CD4-positive, alpha-beta T cell treated with Interleukin-6 for 4 hours (primary cell): ENCODE measurements at regions not wholly inside any gene's neighbourhood (a gene's known extent, or its start where the extent isn't known, plus 50 kb on each side); places are given as distances from the start of the nearest gene placed in this dataset.

Experiments used
- DNase-seq: peaks from one replicate; pipeline ENCODE4 v3.0.0-alpha.2; 2020; ENCODE audit warnings: mixed read lengths

DNA sequence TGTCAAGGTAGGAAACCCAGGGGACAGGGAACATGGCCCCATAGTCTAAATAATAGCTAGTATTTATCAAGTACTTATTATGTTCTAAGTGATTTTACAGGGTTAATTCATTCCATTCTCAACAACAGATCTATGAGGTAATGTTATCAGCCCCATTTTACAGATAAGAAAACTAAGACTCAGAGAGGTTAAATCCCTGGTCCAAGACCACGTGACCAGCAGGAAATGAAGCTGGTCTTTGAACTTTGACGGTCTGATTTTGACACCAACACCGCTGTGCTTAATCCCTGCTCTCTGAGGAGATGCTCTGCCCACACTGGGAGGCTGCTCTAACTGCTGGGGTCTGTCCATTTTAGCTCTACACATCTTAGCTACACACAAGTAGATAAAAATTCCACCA is 253.5 kb downstream of the SPTSSA start:
- no peak for DNase-seq

DNA sequence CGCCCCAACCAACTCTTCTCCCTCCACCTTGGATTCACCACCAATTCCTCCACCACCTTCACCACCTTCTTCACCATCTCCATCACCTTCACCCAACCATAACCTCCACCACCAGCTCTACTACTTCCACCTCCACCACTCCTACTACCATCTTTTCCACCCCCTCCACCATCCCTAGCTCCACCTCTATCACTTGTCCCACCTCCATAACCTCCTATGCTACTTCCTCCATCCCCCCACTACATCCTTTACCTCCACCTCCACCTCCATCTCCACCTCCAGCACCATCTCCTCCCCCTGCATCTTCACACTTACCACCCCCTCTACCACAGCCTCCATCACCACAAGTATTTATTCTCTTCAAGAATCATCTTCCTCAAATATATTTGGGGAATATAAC is 254.9 kb upstream of the EGLN3 start:
- DNase-seq, result no peak

- DNase-seq, result no peak
Measured at GRCh38 chr14:34204774-34205173, 253.9 kb upstream of the EGLN3 start.

GRCh38 chr14:34203251-34203722 is 252.4 kb upstream of the EGLN3 start:
- DNase-seq, result no peak

GRCh38 chr14:34201909-34202637 is 251.2 kb upstream of the EGLN3 start:
- DNase-seq, result no peak

DNA sequence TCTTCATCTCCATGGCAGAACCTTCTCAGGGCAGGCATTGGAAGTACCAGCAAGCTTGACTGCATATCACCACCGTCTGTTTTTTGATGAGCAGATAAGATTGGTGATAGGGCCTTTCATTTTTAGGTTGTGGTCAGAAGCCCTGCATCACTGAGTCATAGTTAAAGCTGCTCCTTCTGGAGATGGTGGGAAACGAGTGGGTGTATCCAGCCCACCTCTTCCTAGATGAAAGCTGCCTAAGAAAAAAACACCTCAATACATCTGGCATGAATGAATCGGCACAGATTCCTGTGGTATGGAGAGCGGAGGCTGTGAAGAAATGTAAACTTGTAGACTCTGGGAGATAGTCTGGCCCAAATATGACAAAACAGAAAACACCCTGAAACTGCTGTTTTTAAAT is 248.7 kb upstream of the EGLN3 start:
- DNase-seq, result no peak

- no peak for DNase-seq
Measured at GRCh38 chr14:34198096-34198495, 247.2 kb upstream of the EGLN3 start.

DNA sequence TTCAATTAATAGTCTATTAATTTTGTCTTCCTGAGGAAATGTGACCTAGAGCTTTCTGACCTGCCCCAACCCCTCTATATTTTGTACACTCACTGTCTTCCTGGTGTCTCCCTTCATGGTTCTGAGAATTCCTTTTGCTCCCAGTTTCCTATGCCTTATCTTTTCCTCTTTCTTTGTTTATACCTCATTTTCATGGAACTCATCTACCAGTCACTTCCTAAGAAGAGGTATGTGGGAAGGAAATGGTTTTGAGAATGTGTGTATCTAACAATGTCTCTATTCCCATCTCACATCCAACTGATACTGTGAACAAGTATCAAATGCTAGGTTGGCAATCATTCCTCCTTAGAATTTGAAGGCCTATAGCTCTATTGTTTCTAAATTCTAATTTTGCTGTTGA is 245.1 kb upstream of the EGLN3 start:
- no peak for DNase-seq

- no peak for DNase-seq
Measured at GRCh38 chr14:34190717-34191116, 239.8 kb upstream of the EGLN3 start.

- DNase-seq, result no peak
Measured at GRCh38 chr14:34189866-34190265, 239.0 kb upstream of the EGLN3 start.

DNA sequence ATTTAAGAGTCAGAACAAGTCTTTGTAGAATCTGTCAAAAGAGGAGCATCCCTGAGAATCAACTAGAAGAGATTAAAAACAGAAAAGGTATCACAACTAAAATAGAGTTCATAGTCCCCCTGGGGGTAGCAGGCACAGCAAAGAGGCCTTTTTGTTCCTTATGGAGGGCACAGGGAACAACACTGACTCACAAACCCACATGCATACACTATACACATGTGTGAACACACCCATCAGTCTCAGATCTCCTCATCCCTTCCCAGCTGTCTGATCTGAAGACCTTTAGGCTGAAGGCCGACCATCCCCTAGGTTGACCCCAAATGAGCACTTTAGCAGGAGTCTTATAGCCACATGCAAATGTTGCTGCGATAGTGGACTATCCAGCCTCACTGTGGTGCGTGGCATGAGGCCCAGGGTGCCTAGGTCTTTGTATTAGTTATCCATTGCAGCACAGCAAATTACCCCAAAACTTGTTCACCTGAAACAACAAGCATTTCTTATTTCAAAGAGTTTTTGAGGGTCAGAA is 236.7 kb upstream of the EGLN3 start:
- no peak for DNase-seq

- DNase-seq, result no peak
Measured at GRCh38 chr14:34187061-34187460, 236.2 kb upstream of the EGLN3 start.

GRCh38 chr14:34184126-34184525 is 233.3 kb upstream of the EGLN3 start:
- no peak for DNase-seq

DNA sequence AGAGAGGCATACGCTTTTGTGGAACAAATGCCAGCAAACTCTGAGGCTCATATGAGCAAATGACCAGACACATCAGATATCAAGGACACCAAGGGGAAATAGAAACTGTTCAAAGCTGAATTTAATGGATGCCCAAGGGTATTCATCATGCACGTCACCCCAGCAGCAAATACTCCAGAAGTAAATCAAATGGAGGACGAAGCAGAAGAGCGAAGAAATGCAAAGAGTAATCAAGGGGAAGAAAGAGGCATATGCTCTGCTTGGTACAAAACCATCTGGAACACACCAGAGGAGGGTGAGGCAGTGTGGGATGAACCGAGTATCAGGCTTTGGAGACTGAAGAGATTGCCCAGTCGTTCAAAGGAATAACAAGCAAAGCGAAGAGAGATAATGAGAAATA is 232.6 kb upstream of the EGLN3 start:
- no peak for DNase-seq

GRCh38 chr14:34181338-34181737 is 230.5 kb upstream of the EGLN3 start:
- DNase-seq, result no peak

GRCh38 chr14:34180869-34181268 is 230.0 kb upstream of the EGLN3 start:
- no peak for DNase-seq

DNA sequence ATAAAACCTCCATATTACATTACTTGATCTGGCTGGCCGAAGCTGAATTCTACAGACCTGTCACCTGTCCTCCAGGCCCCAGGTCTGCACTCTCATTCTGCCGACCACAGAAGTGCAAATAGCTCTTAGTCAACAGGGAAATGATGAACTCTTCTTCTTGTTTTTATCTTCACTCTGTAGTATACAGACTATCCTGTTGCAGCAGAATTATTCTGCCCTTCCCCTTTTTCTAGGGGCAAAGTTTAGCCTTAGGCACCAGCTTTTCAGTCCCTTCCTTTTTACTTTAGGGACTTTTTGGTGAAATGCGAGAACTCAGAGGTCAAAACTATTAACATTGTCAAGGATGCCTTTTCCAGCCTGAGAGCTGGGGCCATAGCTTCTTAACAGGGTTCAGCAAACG is 229.6 kb upstream of the EGLN3 start:
- no peak for DNase-seq

DNA sequence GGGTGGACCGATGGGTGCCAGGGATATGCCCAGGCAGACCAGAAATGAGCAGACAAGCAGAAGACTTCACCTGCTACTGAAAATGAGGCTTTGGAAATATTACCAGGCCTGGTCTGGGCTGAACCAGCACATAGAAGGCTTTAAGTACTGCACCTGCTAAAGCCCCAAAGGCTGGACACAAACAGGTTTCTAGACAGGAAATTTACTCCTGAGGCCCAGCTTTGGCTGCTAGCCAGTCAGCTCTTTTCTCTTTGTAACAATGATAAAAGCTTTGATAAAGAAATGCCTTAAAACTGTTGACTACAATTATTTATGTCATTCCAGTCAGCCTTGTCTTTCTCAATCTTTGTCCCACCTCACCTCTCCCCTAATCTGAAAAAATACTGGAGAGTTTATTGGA is 228.9 kb upstream of the EGLN3 start:
- DNase-seq, result no peak

DNA sequence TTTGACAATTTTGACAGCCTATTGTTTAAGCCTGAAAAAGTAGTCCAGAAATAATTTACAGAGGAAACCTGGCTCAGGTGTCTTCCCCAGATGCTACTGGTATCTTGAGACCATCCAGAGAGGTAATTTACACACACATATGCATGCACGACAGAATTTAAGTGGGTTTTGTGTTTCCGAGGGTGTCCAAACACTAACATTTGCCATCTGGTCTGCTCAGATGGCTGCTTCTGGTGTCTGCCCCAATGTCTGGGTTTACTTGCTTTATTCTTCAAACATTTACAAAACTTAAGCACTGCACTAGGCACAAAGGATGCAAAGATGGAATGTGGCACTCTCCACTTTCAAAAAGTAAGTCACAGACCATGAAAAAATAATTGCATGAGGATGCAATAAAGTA is 226.6 kb upstream of the EGLN3 start:
- DNase-seq, result no peak

- no peak for DNase-seq
Measured at GRCh38 chr14:34175574-34175973, 224.7 kb upstream of the EGLN3 start.

GRCh38 chr14:34174973-34175372 is 224.1 kb upstream of the EGLN3 start:
- no peak for DNase-seq

GRCh38 chr14:34173916-34174315 is 223.0 kb upstream of the EGLN3 start:
- DNase-seq, result no peak

- no peak for DNase-seq
Measured at GRCh38 chr14:34172550-34173368, 221.9 kb upstream of the EGLN3 start.

GRCh38 chr14:34172173-34172451 is 221.2 kb upstream of the EGLN3 start:
- DNase-seq, result no peak
